ENCODE measurements at regions not wholly inside any gene's neighbourhood (a gene's known extent, or its start where the extent isn't known, plus 50 kb on each side); places are given as distances from the start of the nearest gene placed in this dataset.

GRCh38 chr3:94459167-94459566 is 396.3 kb downstream of the NSUN3 start:
- H3K36me3 Mint-ChIP-seq (ENCODE audit: insufficient read depth) = no peaks in the 10 kb centered on the region
- H3K4me3 Mint-ChIP-seq (ENCODE audit: low read depth) = no peak overlapping the region
- DNase-seq (ENCODE audit: low spot score, unreplicated experiment) = no peak
- no peak for TF ChIP-seq CTCF (IDR thresholded peaks at IDR 0.05; ENCODE audit: unreplicated experiment)
- no peaks in the 10 kb centered on the region for H3K9me3 Mint-ChIP-seq (ENCODE audit: low read depth)
- H3K27me3 Mint-ChIP-seq = no peaks in the 10 kb centered on the region
- no peak overlapping the region for H3K27ac Mint-ChIP-seq
- H3K4me1 Mint-ChIP-seq (ENCODE audit: low read depth) = peaks cover 1% of the 10 kb centered on the region

GRCh38 chr3:94460931-94461330 is 398.1 kb downstream of the NSUN3 start:
- no peak for TF ChIP-seq CTCF (IDR thresholded peaks at IDR 0.05; ENCODE audit: unreplicated experiment)
- Mint-ChIP-seq H3K4me1 (ENCODE audit: low read depth) (peaks cover 1% of the 10 kb centered on the region), H3K27me3 (no peaks in the 10 kb centered on the region), H3K9me3 (ENCODE audit: low read depth) (no peaks in the 10 kb centered on the region), H3K27ac (no peak overlapping the region), H3K4me3 (ENCODE audit: low read depth) (no peak overlapping the region), H3K36me3 (ENCODE audit: insufficient read depth) (no peaks in the 10 kb centered on the region)
- no peak for DNase-seq (ENCODE audit: low spot score, unreplicated experiment)

GRCh38 chr3:94462931-94463330 is 400.1 kb downstream of the NSUN3 start:
- Mint-ChIP-seq H3K27me3 (no peaks in the 10 kb centered on the region), H3K4me1 (ENCODE audit: low read depth) (peaks cover 2% of the 10 kb centered on the region), H3K27ac (no peak overlapping the region), H3K9me3 (ENCODE audit: low read depth) (no peaks in the 10 kb centered on the region), H3K36me3 (ENCODE audit: insufficient read depth) (no peaks in the 10 kb centered on the region), H3K4me3 (ENCODE audit: low read depth) (no peak overlapping the region)
- DNase-seq (ENCODE audit: low spot score, unreplicated experiment) = no peak
- no peak for TF ChIP-seq CTCF (IDR thresholded peaks at IDR 0.05; ENCODE audit: unreplicated experiment)

- DNase-seq (ENCODE audit: low spot score, unreplicated experiment) = no peak
- Mint-ChIP-seq H3K27me3 (no peaks in the 10 kb centered on the region), H3K4me1 (ENCODE audit: low read depth) (no peaks in the 10 kb centered on the region), H3K9me3 (ENCODE audit: low read depth) (peaks cover 9% of the 10 kb centered on the region), H3K36me3 (ENCODE audit: insufficient read depth) (peaks cover 2% of the 10 kb centered on the region), H3K27ac (no peak overlapping the region), H3K4me3 (ENCODE audit: low read depth) (no peak overlapping the region)
- TF ChIP-seq CTCF (IDR thresholded peaks at IDR 0.05; ENCODE audit: unreplicated experiment) = no peak
These were observed 409.6 kb downstream of the NSUN3 start for GRCh38 chr3:94472511-94472910.

- DNase-seq (ENCODE audit: low spot score, unreplicated experiment) = no peak
- Mint-ChIP-seq H3K4me1 (ENCODE audit: low read depth) (no peaks in the 10 kb centered on the region), H3K4me3 (ENCODE audit: low read depth) (no peak overlapping the region), H3K9me3 (ENCODE audit: low read depth) (peaks cover 8% of the 10 kb centered on the region), H3K27me3 (no peaks in the 10 kb centered on the region), H3K27ac (no peak overlapping the region), H3K36me3 (ENCODE audit: insufficient read depth) (peaks cover 2% of the 10 kb centered on the region)
- no peak for TF ChIP-seq CTCF (IDR thresholded peaks at IDR 0.05; ENCODE audit: unreplicated experiment)
These were observed 418.5 kb downstream of the NSUN3 start for GRCh38 chr3:94481226-94481898.

Measured in progenitor cell of endocrine pancreas (in vitro differentiated cells).